HEK293T (cell line): ENCODE measurements at regions not wholly inside any gene's neighbourhood (a gene's known extent, or its start where the extent isn't known, plus 50 kb on each side); places are given as distances from the start of the nearest gene placed in this dataset.

Source experiments
- FOXK2 ChIP-seq: fragments of 450-650 bp; IDR thresholded peaks from 2 replicates; pipeline ENCODE4 v1.6.1; 2016; ENCODE audit warnings: mild to moderate bottlenecking
- LEF1 ChIP-seq: fragments of 450-650 bp; IDR thresholded peaks from 2 replicates; pipeline ENCODE4 v1.6.1; 2017; ENCODE audit warnings: mild to moderate bottlenecking, borderline replicate concordance
- NFRKB ChIP-seq: fragments of 450-650 bp; IDR thresholded peaks from 2 replicates; pipeline ENCODE4 v1.6.1; 2016; ENCODE audit warnings: mild to moderate bottlenecking, moderate library complexity
- SP1 ChIP-seq: fragments of 450-650 bp; IDR thresholded peaks from 2 replicates; pipeline ENCODE4 v1.6.1; 2017
- SUZ12 ChIP-seq: fragments of 450-650 bp; IDR thresholded peaks from 2 replicates; pipeline ENCODE4 v1.6.1; 2016; ENCODE audit warnings: mild to moderate bottlenecking
- ZNF384 ChIP-seq: fragments of 450-650 bp; IDR thresholded peaks from 2 replicates; pipeline ENCODE4 v1.6.1; 2016

- TF ChIP-seq LEF1 (no peak), NFRKB (no peak), ZNF384 (no peak), FOXK2 (no peak), SUZ12 (no peak), SP1 (no peak)
These were observed 366.2 kb upstream of the BTBD3 start for GRCh38 chr20:11551479-11551878.
